ENCODE measurements at regions not wholly inside any gene's neighbourhood (a gene's known extent, or its start where the extent isn't known, plus 50 kb on each side); places are given as distances from the start of the nearest gene placed in this dataset.
"Not testable (repeated sequence)": the region's sequence is repeated elsewhere in the genome, so short reads cannot be mapped to it uniquely, and the experiment has no call there.

DNA sequence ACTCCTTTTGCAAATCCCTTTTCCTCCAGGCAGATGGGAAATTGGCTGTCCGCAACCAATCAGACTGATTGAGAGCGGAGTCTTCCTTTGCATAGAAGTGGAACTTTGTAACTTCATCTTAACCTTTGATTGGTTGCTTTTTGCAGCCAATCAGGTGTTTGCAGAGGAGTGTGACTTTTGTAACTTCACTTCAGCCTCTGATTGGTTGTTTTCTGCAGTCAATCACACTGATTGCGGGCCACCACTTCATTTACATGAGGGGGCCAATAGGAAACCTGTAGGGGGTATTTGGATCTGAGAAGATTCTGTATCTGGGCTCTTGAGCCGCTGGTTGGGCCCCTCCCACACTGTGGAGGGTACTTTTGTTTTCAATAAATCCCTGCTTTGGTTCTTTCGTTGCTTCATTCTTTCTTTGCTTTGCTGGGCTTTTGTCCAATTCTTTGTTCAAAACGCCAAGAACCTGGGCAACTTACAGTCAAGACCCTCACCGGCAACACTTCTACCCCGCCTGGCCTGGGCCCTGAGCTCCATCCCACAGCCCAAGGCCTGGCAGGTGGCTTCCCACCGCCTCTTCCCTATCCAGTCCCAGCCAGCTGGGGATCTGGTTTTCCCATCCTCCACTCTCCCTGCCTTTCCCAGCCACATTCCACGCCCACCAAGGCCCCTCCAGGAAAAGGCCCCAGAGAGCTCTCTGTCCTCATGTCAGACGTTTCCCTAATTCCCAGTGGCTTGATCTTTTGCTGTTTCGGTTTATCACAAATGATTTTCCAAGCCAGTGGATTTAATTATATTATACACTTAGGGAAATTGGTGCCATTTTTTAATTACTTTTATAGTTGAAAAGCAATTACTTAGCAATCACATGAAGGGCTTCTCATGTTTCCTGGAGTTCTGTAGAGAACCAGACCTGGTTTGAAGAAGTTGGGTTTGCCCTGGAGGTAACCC lies 110.2 kb upstream of the STX18 start:
- POLR2A ChIA-PET = no interaction called here
- Mint-ChIP-seq H3K27me3 (ENCODE audit: low read depth) (no peaks in the 10 kb centered on the region), H3K9me3 (ENCODE audit: insufficient read depth) (no peaks in the 10 kb centered on the region), H3K36me3 (ENCODE audit: low read depth) (no peaks in the 10 kb centered on the region), H3K4me1 (ENCODE audit: low read depth) (no peaks in the 10 kb centered on the region), H3K4me3 (no peak overlapping the region), H3K27ac (no peak overlapping the region)
- no peak for ATAC-seq
- no peak for DNase-seq
- CTCF ChIA-PET = no interaction called here

DNA sequence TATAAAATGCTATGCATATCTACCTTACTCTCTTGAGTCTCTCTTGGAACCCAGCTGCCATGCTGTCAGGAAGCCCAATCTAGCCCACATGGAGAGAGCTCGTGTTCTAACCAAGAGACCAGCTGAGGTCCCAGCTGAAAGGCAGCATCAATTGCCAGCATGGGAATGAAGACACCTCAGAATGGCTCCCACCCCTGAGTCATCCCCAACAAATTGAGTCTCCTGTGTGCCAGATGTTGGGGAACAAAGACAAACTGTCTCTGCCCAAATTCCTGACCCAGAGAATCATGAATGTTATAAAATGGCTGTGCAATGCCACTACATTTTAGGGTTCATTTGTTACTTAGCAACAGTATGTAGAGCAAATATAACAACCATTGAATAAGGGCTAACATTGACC lies 105.2 kb upstream of the STX18 start:
- no peaks in the 10 kb centered on the region for H3K9me3 Mint-ChIP-seq (ENCODE audit: insufficient read depth)
- CTCF ChIA-PET = no interaction called here
- H3K4me3 Mint-ChIP-seq = no peak overlapping the region
- no peaks in the 10 kb centered on the region for H3K27me3 Mint-ChIP-seq (ENCODE audit: low read depth)
- POLR2A ChIA-PET = no interaction called here
- H3K27ac Mint-ChIP-seq = no peak overlapping the region
- H3K4me1 Mint-ChIP-seq (ENCODE audit: low read depth) = no peaks in the 10 kb centered on the region
- no peak for DNase-seq
- H3K36me3 Mint-ChIP-seq (ENCODE audit: low read depth) = no peaks in the 10 kb centered on the region
- ATAC-seq = no peak

DNA sequence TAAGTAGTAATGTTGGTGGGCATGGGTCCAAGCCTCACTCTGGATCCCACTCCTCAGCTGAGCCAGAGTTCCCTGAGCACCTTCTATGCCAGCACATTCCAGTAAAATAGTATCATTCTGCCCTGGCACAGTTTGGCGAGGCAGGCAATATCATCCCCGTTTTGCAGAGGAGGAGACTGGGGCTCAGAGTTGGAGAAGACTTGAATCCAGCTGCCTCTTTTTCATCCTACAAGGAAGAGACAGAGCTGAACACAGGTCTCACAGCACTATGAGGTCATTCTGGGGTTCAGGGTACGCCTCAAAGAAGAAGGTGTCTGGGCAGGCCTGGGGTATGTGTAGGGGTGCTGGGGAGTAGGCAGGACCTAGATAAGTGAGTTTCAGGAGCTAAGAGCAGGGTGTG lies 103.9 kb upstream of the STX18 start:
- no peak for DNase-seq
- CTCF ChIA-PET = no interaction called here
- H3K27ac Mint-ChIP-seq = no peak overlapping the region
- H3K4me1 Mint-ChIP-seq (ENCODE audit: low read depth) = no peaks in the 10 kb centered on the region
- H3K36me3 Mint-ChIP-seq (ENCODE audit: low read depth) = no peaks in the 10 kb centered on the region
- no peaks in the 10 kb centered on the region for H3K9me3 Mint-ChIP-seq (ENCODE audit: insufficient read depth)
- POLR2A ChIA-PET = no interaction called here
- H3K27me3 Mint-ChIP-seq (ENCODE audit: low read depth) = no peaks in the 10 kb centered on the region
- no peak for ATAC-seq
- no peak overlapping the region for H3K4me3 Mint-ChIP-seq

DNA sequence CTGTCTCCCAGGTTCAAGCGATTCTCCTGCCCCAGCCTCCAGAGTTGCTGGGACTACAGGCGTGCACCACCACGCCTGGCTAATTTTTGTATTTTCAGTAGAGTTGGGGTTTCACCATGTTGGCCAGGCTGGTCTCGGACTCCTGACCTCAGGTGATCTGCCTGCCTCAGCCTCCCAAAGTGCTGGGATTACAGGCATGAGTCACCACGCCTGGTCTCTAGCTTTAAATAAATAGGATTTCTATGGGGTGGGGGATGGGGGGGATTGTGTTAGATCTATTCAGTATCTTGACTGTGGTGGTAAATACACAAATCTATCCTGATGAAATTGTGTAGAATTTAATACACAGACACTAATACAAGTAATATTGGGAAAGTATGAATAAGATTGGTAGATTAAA lies 102.4 kb upstream of the STX18 start:
- DNase-seq; H3K9me3 Mint-ChIP-seq (ENCODE audit: insufficient read depth); H3K36me3 Mint-ChIP-seq (ENCODE audit: low read depth); H3K4me3 Mint-ChIP-seq; POLR2A ChIA-PET; ATAC-seq; H3K27me3 Mint-ChIP-seq (ENCODE audit: low read depth); H3K27ac Mint-ChIP-seq; H3K4me1 Mint-ChIP-seq (ENCODE audit: low read depth); CTCF ChIA-PET: not testable (repeated sequence)

DNA sequence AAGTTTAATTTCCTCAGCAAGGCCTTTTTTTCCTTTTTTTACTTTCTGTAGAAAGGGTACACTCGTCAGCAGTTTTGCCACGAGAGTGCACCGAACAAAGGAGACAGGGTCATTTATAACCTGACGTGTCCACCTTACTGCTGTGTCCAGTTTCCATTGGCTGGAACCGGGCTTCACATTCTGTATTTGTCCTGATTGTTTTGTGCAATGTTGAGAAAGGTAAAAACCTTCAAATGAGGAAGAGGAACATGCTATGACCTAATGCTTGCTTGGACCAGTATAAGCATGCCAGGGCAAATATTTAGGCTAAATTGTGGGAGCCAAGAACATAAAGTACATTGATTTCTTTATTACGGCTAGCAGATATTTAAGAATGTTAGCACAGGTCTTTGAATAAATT lies 101.9 kb upstream of the STX18 start:
- H3K36me3 Mint-ChIP-seq (ENCODE audit: low read depth); H3K9me3 Mint-ChIP-seq (ENCODE audit: insufficient read depth); ATAC-seq; H3K27ac Mint-ChIP-seq; POLR2A ChIA-PET; H3K4me1 Mint-ChIP-seq (ENCODE audit: low read depth); DNase-seq; CTCF ChIA-PET; H3K27me3 Mint-ChIP-seq (ENCODE audit: low read depth); H3K4me3 Mint-ChIP-seq: not testable (repeated sequence)

DNA sequence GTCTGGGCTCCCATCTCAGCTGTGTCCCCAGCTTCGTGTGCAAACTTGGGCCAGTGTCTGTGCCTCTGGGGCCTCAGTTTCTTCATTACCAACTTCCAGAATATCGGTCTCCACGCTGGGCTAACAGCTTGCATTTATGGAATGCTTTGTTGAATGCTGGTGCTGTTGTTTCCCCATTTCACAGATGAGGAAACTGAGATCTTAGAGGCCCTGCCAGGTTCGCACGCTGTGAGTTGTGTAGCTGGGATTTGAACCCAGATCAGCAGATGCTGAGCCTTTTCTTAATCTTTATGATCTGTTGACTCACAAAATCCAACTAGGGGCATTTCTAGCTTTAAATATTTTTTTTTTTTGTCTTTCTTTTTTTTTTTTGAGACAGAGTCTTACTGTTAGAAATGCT lies 101.5 kb upstream of the STX18 start:
- no peaks in the 10 kb centered on the region for H3K27me3 Mint-ChIP-seq (ENCODE audit: low read depth)

DNA sequence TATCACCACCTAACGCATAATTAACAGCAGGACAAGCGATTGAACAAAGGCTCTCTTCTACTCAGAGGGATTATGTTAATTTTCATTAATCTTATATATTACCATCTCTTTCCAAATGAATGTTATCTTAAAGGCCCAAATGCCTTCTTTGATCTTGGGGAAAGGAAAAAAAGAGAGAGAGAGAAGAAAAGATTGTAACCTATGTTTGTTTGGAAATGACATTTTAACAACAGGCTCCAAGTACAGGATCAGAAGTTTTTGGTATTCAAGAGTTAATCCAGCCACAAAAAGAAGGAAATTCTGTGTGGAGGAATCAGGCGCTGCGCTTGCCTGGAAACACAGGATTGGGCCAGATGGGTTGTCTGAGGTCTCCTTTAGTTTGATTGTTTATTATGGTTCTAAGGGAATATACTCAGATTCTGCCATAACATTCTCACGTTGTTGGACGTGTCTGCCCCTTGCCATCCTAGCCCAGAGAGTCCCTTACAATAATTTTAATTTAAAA lies 100.7 kb upstream of the STX18 start:
- Mint-ChIP-seq H3K4me3 (no peak overlapping the region), H3K4me1 (ENCODE audit: low read depth) (no peaks in the 10 kb centered on the region), H3K27ac (no peak overlapping the region), H3K9me3 (ENCODE audit: insufficient read depth) (no peaks in the 10 kb centered on the region), H3K27me3 (ENCODE audit: low read depth) (no peaks in the 10 kb centered on the region), H3K36me3 (ENCODE audit: low read depth) (no peaks in the 10 kb centered on the region)
- ATAC-seq (no peak), DNase-seq (no peak)
- POLR2A ChIA-PET = no interaction called here
- CTCF ChIA-PET = no interaction called here

More for the DNA sequence above, 101.5 kb upstream of the STX18 start:
- ChIA-PET POLR2A (no interaction called here), CTCF (no interaction called here)
- H3K4me1 Mint-ChIP-seq (ENCODE audit: low read depth) = no peaks in the 10 kb centered on the region
- H3K27ac Mint-ChIP-seq = no peak overlapping the region
- ATAC-seq = no peak
- no peaks in the 10 kb centered on the region for H3K36me3 Mint-ChIP-seq (ENCODE audit: low read depth)
- no peaks in the 10 kb centered on the region for H3K9me3 Mint-ChIP-seq (ENCODE audit: insufficient read depth)
- no peak overlapping the region for H3K4me3 Mint-ChIP-seq
- no peak for DNase-seq

DNA sequence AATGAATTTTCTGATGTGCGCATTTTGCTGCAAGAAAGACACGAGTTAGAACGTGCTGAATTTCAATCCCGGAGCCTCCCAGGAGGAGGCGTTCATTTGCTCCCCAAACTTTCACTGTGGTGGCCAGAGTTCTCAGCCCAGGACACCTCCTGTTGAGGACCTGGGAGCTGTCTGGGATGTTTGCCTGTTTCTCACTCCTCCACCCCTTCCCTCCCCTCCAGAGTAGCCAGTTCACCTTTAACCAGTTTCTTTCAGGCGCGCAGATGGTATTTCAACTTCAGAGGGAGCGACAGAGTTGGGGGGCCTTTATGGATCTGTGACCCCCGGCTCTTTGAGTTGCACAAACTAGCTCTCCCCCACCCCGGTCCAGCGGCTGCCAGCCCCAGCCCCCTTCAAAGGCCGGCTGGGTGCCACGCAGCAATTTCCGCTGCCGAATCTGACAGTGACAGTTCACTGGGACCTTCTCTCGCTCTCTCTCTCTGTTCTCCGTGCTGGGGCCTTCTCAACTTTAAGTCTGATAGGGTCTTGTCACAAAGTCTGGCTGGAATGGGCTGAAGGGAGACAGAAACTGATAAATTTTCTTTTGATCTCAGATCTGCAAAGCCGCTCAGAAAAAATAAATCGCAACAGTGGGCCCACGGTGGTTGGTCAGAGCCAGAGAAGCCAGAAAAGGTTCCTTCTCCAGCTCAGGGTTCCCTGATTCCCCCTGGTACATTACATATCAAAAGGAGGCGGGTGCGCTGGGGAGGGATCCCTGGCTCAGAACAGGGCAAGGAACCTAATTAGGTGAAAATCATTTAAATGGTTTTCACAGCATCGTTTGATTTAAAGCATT lies 100.0 kb upstream of the STX18 start:
- Mint-ChIP-seq H3K4me1 (ENCODE audit: low read depth) (no peaks in the 10 kb centered on the region), H3K36me3 (ENCODE audit: low read depth) (no peaks in the 10 kb centered on the region), H3K27me3 (ENCODE audit: low read depth) (no peaks in the 10 kb centered on the region), H3K9me3 (ENCODE audit: insufficient read depth) (no peaks in the 10 kb centered on the region), H3K4me3 (no peak overlapping the region), H3K27ac (no peak overlapping the region)
- ATAC-seq (no peak), DNase-seq (no peak)
- POLR2A ChIA-PET = no interaction called here
- CTCF ChIA-PET = no interaction called here

DNA sequence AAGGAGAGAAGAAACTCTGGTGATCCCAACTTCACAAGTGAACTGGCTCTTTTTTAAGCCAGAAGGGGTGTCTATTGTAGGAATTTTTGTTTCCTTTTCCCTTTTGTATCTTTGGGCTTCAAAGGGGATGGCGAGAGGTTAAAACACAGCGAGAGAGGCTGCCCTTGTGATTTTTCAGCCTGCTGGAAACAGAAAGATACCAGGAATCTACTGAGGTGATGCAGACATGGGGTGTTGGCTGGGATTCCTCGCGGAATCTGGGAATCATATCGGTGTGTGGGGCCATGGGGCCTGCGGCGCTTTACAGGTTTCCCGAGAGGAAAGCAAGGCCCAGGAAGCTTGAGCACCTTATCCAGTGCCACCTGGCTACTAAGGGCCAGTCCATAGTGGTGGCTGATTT lies 99.4 kb upstream of the STX18 start:
- no peak for DNase-seq
- CTCF ChIA-PET = no interaction called here
- H3K36me3 Mint-ChIP-seq (ENCODE audit: low read depth) = no peaks in the 10 kb centered on the region
- H3K4me1 Mint-ChIP-seq (ENCODE audit: low read depth) = no peaks in the 10 kb centered on the region
- no peak overlapping the region for H3K4me3 Mint-ChIP-seq
- no peaks in the 10 kb centered on the region for H3K9me3 Mint-ChIP-seq (ENCODE audit: insufficient read depth)
- H3K27ac Mint-ChIP-seq = no peak overlapping the region
- H3K27me3 Mint-ChIP-seq (ENCODE audit: low read depth) = no peaks in the 10 kb centered on the region
- ATAC-seq = no peak
- POLR2A ChIA-PET = no interaction called here

DNA sequence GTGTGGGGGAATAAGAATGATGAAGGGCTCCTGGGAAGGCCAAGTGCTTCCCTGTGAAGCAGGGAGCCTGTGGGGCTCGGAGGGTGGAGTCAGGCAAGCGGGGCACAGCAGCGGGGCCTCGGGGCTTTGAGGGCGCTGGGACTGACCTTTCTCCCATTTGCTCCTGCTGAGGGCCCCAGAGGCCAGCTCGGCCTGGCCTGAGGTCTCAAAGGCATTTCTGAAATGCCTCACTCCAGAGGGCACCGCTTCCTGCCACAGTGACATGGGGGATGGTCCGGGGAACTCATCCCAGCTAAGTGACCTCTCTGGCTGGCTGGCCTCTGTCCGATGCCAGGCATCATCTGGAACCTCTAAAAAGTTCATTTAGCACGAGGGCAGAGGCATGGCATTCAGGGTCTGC lies 98.8 kb upstream of the STX18 start:
- DNase-seq (no peak), ATAC-seq (no peak)
- Mint-ChIP-seq H3K36me3 (ENCODE audit: low read depth) (no peaks in the 10 kb centered on the region), H3K27ac (no peak overlapping the region), H3K27me3 (ENCODE audit: low read depth) (no peaks in the 10 kb centered on the region), H3K9me3 (ENCODE audit: insufficient read depth) (no peaks in the 10 kb centered on the region), H3K4me3 (no peak overlapping the region), H3K4me1 (ENCODE audit: low read depth) (no peaks in the 10 kb centered on the region)
- ChIA-PET CTCF (no interaction called here), POLR2A (no interaction called here)

DNA sequence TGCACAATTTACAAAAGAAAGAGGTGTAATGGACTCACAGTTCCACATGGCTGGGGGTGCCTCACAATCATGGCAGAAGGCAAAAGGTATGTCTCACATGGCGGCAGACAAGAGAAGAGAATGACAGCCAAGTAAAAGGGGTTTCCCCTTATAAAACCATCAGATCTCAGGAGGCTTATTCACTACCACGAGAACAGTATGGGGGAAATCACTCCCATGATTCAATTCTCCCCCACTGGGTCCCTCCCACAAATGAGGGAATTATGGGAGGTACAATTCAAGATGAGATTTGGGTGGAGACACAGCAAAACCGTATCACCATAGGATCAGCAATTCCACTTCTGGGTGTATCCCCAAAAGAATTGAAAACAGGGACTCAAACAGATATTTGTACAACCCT lies 97.5 kb upstream of the STX18 start:
- H3K27ac Mint-ChIP-seq = no peak overlapping the region
- no peak overlapping the region for H3K4me3 Mint-ChIP-seq
- ATAC-seq (no peak), DNase-seq (no peak)
- POLR2A ChIA-PET = no interaction called here
- CTCF ChIA-PET = no interaction called here
- H3K36me3 Mint-ChIP-seq (ENCODE audit: low read depth) = no peaks in the 10 kb centered on the region
- H3K4me1 Mint-ChIP-seq (ENCODE audit: low read depth) = no peaks in the 10 kb centered on the region
- H3K27me3 Mint-ChIP-seq (ENCODE audit: low read depth) = no peaks in the 10 kb centered on the region
- H3K9me3 Mint-ChIP-seq (ENCODE audit: insufficient read depth) = no peaks in the 10 kb centered on the region

DNA sequence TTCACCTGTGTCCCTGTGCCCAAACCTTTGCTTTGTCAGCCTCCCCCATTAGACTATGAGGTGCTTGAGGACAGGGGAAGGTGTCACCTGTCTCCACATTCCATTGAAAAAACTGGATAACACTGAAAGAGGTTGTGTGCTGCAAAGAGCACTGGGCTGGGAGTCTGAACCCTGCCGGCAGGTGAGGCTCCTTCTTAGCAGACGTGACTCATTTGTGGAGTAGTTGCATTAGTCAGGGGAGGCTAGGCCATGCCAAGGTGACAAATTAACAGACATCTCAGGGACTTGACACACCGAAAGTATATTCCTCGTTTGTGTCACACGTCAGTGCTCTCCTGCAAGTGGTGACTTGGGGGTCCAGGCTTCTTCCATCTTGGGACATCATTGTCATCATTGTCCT lies 95.9 kb upstream of the STX18 start:
- ChIA-PET POLR2A (no interaction called here), CTCF (no interaction called here)
- no peaks in the 10 kb centered on the region for H3K4me1 Mint-ChIP-seq (ENCODE audit: low read depth)
- H3K4me3 Mint-ChIP-seq = no peak overlapping the region
- ATAC-seq = no peak
- no peaks in the 10 kb centered on the region for H3K36me3 Mint-ChIP-seq (ENCODE audit: low read depth)
- H3K27ac Mint-ChIP-seq = no peak overlapping the region
- H3K9me3 Mint-ChIP-seq (ENCODE audit: insufficient read depth) = no peaks in the 10 kb centered on the region
- DNase-seq = no peak
- no peaks in the 10 kb centered on the region for H3K27me3 Mint-ChIP-seq (ENCODE audit: low read depth)
